GM23248 (cell line): ENCODE measurements at regions not wholly inside any gene's neighbourhood (a gene's known extent, or its start where the extent isn't known, plus 50 kb on each side); places are given as distances from the start of the nearest gene placed in this dataset.

Experiments used
- DNase-seq: peaks from one replicate; pipeline ENCODE4 v3.0.0-alpha.2; 2015
- H2AFZ ChIP-seq: fragments of 200-600 bp; sonication (generic); 2 replicates; pipeline ENCODE4 v1.6.1; 2016; ENCODE audit warnings: antibody characterized with exemption
- H3F3A ChIP-seq: fragments of 200-600 bp; sonication (generic); 2 replicates; pipeline ENCODE4 v1.6.1; 2016; ENCODE audit warnings: mild to moderate bottlenecking, antibody characterized with exemption, mixed run types; ENCODE audit not compliant: insufficient read depth
- H3K27ac ChIP-seq: fragments of 200-600 bp; sonication (generic); 2 replicates; pipeline ENCODE4 v1.5.1; 2016; ENCODE audit warnings: mild to moderate bottlenecking
- H3K27me3 ChIP-seq: fragments of 200-600 bp; sonication (generic); replicated peaks from 2 replicates; pipeline ENCODE4 v1.6.1; 2016; ENCODE audit warnings: mild to moderate bottlenecking; ENCODE audit not compliant: insufficient read depth
- H3K36me3 ChIP-seq: fragments of 200-600 bp; sonication (generic); 2 replicates; pipeline ENCODE4 v1.6.1; 2016; ENCODE audit warnings: low read depth, mild to moderate bottlenecking
- H3K4me1 ChIP-seq: fragments of 200-600 bp; sonication (generic); 2 replicates; pipeline ENCODE4 v1.6.1; 2016; ENCODE audit warnings: mild to moderate bottlenecking; ENCODE audit not compliant: insufficient read depth
- H3K4me2 ChIP-seq: fragments of 200-600 bp; sonication (generic); one replicate; pipeline ENCODE4 v1.6.1; 2016; ENCODE audit warnings: mild to moderate bottlenecking; ENCODE audit not compliant: unreplicated experiment
- H3K4me3 ChIP-seq: fragments of 200-600 bp; sonication (generic); 2 replicates; pipeline ENCODE4 v1.5.1; 2016; ENCODE audit warnings: mild to moderate bottlenecking
- H3K79me2 ChIP-seq: fragments of 200-600 bp; sonication (generic); 2 replicates; pipeline ENCODE4 v1.6.1; 2016; ENCODE audit warnings: mild to moderate bottlenecking; ENCODE audit not compliant: insufficient read depth
- H3K9ac ChIP-seq: fragments of 200-600 bp; sonication (generic); 2 replicates; pipeline ENCODE4 v1.6.1; 2016; ENCODE audit warnings: mild to moderate bottlenecking
- H3K9me2 ChIP-seq: fragments of 200-600 bp; sonication (generic); 2 replicates; pipeline ENCODE4 v1.6.1; 2016; ENCODE audit warnings: mixed run types, mild to moderate bottlenecking, moderate library complexity; ENCODE audit not compliant: insufficient read depth
- H3K9me3 ChIP-seq: fragments of 200-600 bp; sonication (generic); one replicate; pipeline ENCODE4 v1.6.1; 2017; ENCODE audit warnings: low read depth
- H4K20me1 ChIP-seq: fragments of 200-600 bp; sonication (generic); 2 replicates; pipeline ENCODE4 v1.6.0; 2016; ENCODE audit not compliant: insufficient read depth
- EZH2 ChIP-seq: fragments of 200-600 bp; sonication (generic); IDR thresholded peaks from 2 replicates; pipeline ENCODE4 v1.6.1; 2018; ENCODE audit warnings: antibody characterized with exemption, mild to moderate bottlenecking; ENCODE audit not compliant: insufficient read depth, poor library complexity, severe bottlenecking
- EZH2phosphoT487 ChIP-seq: fragments of 200-600 bp; sonication (generic); IDR thresholded peaks from 2 replicates; pipeline ENCODE4 v1.6.1; 2018; ENCODE audit warnings: antibody characterized with exemption, moderate library complexity, mild to moderate bottlenecking, low read depth; ENCODE audit not compliant: insufficient read depth
- whole genome bisulfite sequencing, 2 experiments: methylation state at CpG; one replicate each; pipeline ENCODE4 v1.1.6; 2015 to 2017; ENCODE audit warnings: low lambda C conversion rate in 2 of 2, low coverage in 1 of 2; ENCODE audit errors: missing lambda C conversion rate in 2 of 2; 5-methylcytosine and 5-hydroxymethylcytosine counted together
- in situ Hi-C: fragments of 300-500 bp; cut with MboI; formaldehyde crosslinking; loops from 2 replicates; pipeline ENCODE4 v1.15.0; 2020

DNA sequence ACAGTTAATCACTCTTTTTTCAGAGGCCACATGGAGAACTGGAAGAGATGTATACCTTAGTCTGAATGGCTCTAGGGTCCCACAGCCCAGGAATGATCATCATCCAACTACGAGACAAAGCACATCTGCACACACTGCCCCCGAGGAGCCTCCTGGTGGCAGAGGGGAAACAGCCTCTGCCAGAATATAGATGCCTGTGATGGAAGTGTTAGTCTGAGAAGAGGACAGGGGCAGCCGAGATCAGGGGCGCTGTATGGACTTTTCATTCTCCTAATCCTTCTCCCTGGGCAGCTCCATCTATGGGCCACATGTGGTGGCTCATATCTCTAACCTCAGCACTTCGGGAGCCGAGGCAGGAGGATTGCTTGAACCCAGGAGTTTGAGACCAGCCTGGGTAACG is 82.8 kb upstream of the CAPRIN2 start:
- H4K20me1 ChIP-seq = no peaks in the 10 kb centered on the region
- no peaks in the 10 kb centered on the region for H3K79me2 ChIP-seq
- WGBS, 2 experiments = 42 to 45% methylated on average over 7 of the region's 7 CpGs

DNA sequence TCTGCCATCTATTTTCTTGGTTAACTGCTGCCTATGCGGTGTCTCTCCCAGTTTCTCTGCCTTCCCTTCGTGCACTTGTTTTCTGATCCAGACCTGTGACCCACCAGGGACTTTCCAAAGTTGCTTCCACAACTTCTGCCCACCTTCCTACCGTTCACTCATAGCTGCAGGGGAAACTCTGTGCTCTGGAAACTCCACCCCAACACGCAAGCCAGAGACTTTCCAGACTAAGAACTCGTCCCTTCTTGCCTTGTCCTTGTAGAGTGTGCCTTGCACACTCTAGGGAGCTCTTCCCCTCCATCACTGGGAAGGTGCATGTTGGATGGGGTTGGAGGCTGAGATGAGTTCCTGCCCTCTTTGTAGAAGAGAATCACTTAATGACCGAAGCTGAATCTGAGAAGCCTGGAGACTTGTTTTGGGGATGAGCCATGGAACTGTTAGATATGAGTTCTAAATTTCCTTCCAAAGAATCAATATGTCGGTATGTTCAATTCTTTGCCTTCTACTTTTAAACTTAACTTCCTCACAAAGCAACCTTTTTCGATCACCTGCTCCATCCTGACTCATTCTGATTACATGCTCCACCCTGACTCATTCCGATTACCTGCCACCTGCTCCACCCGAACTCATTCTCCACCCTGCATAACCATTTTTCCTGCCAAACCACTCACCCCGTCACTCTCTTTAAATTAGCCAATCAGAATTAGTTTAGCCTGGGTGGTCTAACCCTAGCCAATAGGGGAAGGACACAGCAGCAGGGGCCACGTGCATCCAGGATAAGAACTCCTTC is 82.1 kb upstream of the CAPRIN2 start:
- Histone ChIP-seq H3K9me2 (no peaks in the 10 kb centered on the region), H3K36me3 (no peaks in the 10 kb centered on the region), H3K4me2 (no peak overlapping the region), H3K9ac (no peak overlapping the region), H4K20me1 (no peaks in the 10 kb centered on the region), H3K79me2 (no peaks in the 10 kb centered on the region), H2AFZ (no peak overlapping the region), H3K9me3 (no peaks in the 10 kb centered on the region), H3K27ac (no peak overlapping the region), H3K4me1 (no peaks in the 10 kb centered on the region), H3F3A (no peaks in the 10 kb centered on the region), H3K4me3 (no peak overlapping the region), H3K27me3 (peaks cover 15% of the 10 kb centered on the region; the same call in 1 of the 2 replicates)
- WGBS, 2 experiments = 61 to 68% methylated on average over 12 of the region's 12 CpGs
- no peak for DNase-seq
- TF ChIP-seq EZH2phosphoT487 = no peak
- TF ChIP-seq EZH2 = no peak
- in situ Hi-C loops = no loop called here

More for the DNA sequence above, 82.8 kb upstream of the CAPRIN2 start:
- no peak overlapping the region for H3K4me3 ChIP-seq
- H3F3A ChIP-seq = no peaks in the 10 kb centered on the region
- H3K4me2 ChIP-seq = no peak overlapping the region
- TF ChIP-seq EZH2phosphoT487 (no peak), EZH2 (no peak)
- H3K9me2 ChIP-seq = no peaks in the 10 kb centered on the region
- no peaks in the 10 kb centered on the region for H3K9me3 ChIP-seq
- no peak for DNase-seq
- peaks cover 16% of the 10 kb centered on the region; the same call in 1 of the 2 replicates for H3K27me3 ChIP-seq
- no peak overlapping the region for H2AFZ ChIP-seq
- H3K4me1 ChIP-seq = no peaks in the 10 kb centered on the region
- in situ Hi-C loops = no loop called here
- no peak overlapping the region for H3K27ac ChIP-seq
- no peak overlapping the region for H3K9ac ChIP-seq
- H3K36me3 ChIP-seq = no peaks in the 10 kb centered on the region

GRCh38 chr12:30835216-30835615 is 80.5 kb upstream of the CAPRIN2 start:
- H3K4me2 ChIP-seq = no peak overlapping the region
- no peaks in the 10 kb centered on the region for H3F3A ChIP-seq
- H4K20me1 ChIP-seq = no peaks in the 10 kb centered on the region
- DNase-seq = no peak
- no peaks in the 10 kb centered on the region for H3K9me3 ChIP-seq
- H3K36me3 ChIP-seq = no peaks in the 10 kb centered on the region
- 81 to 84% methylated on average over 4 of the region's 4 CpGs for WGBS, 2 experiments
- H3K79me2 ChIP-seq = no peaks in the 10 kb centered on the region
- no peak overlapping the region for H3K27ac ChIP-seq
- in situ Hi-C loops = no loop called here
- H3K4me3 ChIP-seq = no peak overlapping the region
- peaks cover 15% of the 10 kb centered on the region; the same call in 1 of the 2 replicates for H3K27me3 ChIP-seq
- no peak for TF ChIP-seq EZH2
- TF ChIP-seq EZH2phosphoT487 = no peak
- no peak overlapping the region for H3K9ac ChIP-seq
- no peaks in the 10 kb centered on the region for H3K9me2 ChIP-seq
- H3K4me1 ChIP-seq = no peaks in the 10 kb centered on the region
- H2AFZ ChIP-seq = no peak overlapping the region

GRCh38 chr12:30830751-30831150 is 76.0 kb upstream of the CAPRIN2 start:
- in situ Hi-C loops = no loop called here
- Histone ChIP-seq H2AFZ (no peak overlapping the region), H3K9ac (no peak overlapping the region)

More at GRCh38 chr12:30830751-30831150, 76.0 kb upstream of the CAPRIN2 start:
- Histone ChIP-seq H3K36me3 (no peaks in the 10 kb centered on the region), H3F3A (no peaks in the 10 kb centered on the region), H3K4me1 (no peaks in the 10 kb centered on the region), H3K4me3 (no peak overlapping the region), H4K20me1 (no peaks in the 10 kb centered on the region), H3K27me3 (peaks cover 3% of the 10 kb centered on the region; the same call in 1 of the 2 replicates), H3K79me2 (no peaks in the 10 kb centered on the region), H3K9me2 (no peaks in the 10 kb centered on the region), H3K9me3 (no peaks in the 10 kb centered on the region), H3K27ac (no peak overlapping the region), H3K4me2 (no peak overlapping the region)
- DNase-seq = no peak
- TF ChIP-seq EZH2phosphoT487 (no peak), EZH2 (no peak)
- 18 to 30% methylated on average over 2 of the region's 2 CpGs for WGBS, 2 experiments
